CD4-positive, alpha-beta T cell (primary cell): ENCODE measurements at regions not wholly inside any gene's neighbourhood (a gene's known extent, or its start where the extent isn't known, plus 50 kb on each side); places are given as distances from the start of the nearest gene placed in this dataset.

ENCODE experiments used
- ATAC-seq: fragments of 200-7000 bp; cut with Tn5 transposase; one replicate; pipeline ENCODE4 v1.10.0; 2022; ENCODE audit warnings: mild to moderate bottlenecking; ENCODE audit not compliant: poor library complexity
- CTCF ChIA-PET: fragments of 350-600 bp; sonication (Branson Sonifier 250); formaldehyde crosslinking; loops from one replicate; lab custom pipeline; 2021; ENCODE audit warnings: antibody characterized with exemption, inconsistent platforms; lab: Charles Lee
- POLR2A ChIA-PET: fragments of 350-600 bp; sonication (Branson Sonifier 250); formaldehyde crosslinking; loops from one replicate; lab custom pipeline; 2021; ENCODE audit warnings: antibody characterized with exemption, inconsistent platforms; lab: Charles Lee
- DNase-seq, 14 experiments: peaks; one replicate each; pipeline ENCODE4 v3.0.0-alpha.2; 2013 to 2020; ENCODE audit warnings: mixed read lengths in 2 of 14
- H3K27ac ChIP-seq, 2 donors: one replicate each; pipeline versions ENCODE4 v1.5.1 to v1.7.0; 2013; ENCODE audit warnings: low read length in 2 of 2, low read depth in 1 of 2, mild to moderate bottlenecking in 1 of 2
- H3K27me3 ChIP-seq, 2 experiments: 1 replicate in 1 of 2; 2 replicates in 1 of 2; pipeline versions ENCODE4 v1.6.1 to v1.7.0; 2013; ENCODE audit warnings: low read length in 2 of 2, control low read depth in 1 of 2, mild to moderate bottlenecking in 1 of 2, moderate library complexity in 1 of 2; ENCODE audit not compliant: insufficient read depth in 2 of 2, control insufficient read depth in 1 of 2
- H3K36me3 ChIP-seq: one replicate; pipeline ENCODE4 v1.6.1; 2013; ENCODE audit warnings: low read length, control low read depth; ENCODE audit not compliant: insufficient read depth
- H3K4me1 ChIP-seq: one replicate; pipeline ENCODE4 v1.6.1; 2013; ENCODE audit warnings: low read length, control low read depth; ENCODE audit not compliant: insufficient read depth
- H3K4me3 ChIP-seq: one replicate; pipeline ENCODE4 v1.5.1; 2013; ENCODE audit warnings: mild to moderate bottlenecking, low read length, moderate library complexity
- H3K9me3 ChIP-seq, 2 experiments: 1 replicate in 1 of 2; 2 replicates in 1 of 2; pipeline versions ENCODE4 v1.6.1 to v1.7.0; 2013; ENCODE audit warnings: low read length in 2 of 2, mild to moderate bottlenecking in 2 of 2, control low read depth in 1 of 2, moderate library complexity in 1 of 2; ENCODE audit not compliant: control insufficient read depth in 1 of 2, insufficient read depth in 1 of 2
- H3K27ac Mint-ChIP-seq: one replicate; pipeline ENCODE4 v1.8.0; 2020; ENCODE audit warnings: mixed read lengths
- H3K27me3 Mint-ChIP-seq: one replicate; pipeline ENCODE4 v1.8.0; 2021; ENCODE audit warnings: mixed read lengths
- H3K36me3 Mint-ChIP-seq: one replicate; pipeline ENCODE4 v1.8.0; 2021; ENCODE audit warnings: low read depth, mixed read lengths
- H3K4me1 Mint-ChIP-seq: one replicate; pipeline ENCODE4 v1.8.0; 2021; ENCODE audit warnings: low read depth, mixed read lengths
- H3K4me3 Mint-ChIP-seq: one replicate; pipeline ENCODE4 v1.8.0; 2020; ENCODE audit warnings: mild to moderate bottlenecking, mixed read lengths
- H3K9me3 Mint-ChIP-seq: one replicate; pipeline ENCODE4 v1.8.0; 2020; ENCODE audit warnings: mixed read lengths
- CTCF ChIP-seq: fragments of 200-600 bp; IDR thresholded peaks from one replicate; pipeline ENCODE4 v1.8.0; 2022; ENCODE audit warnings: antibody characterized with exemption, mild to moderate bottlenecking
- intact Hi-C, 2 experiments: fragments of 100-400 bp; cut with DNase I in 1 of 2; cut with micrococcal nuclease in 1 of 2; formaldehyde crosslinking; loops; one replicate each; pipeline versions ENCODE4 v1.15.1 to v1.9.0; 2023 to 2025; cut with DNase I, micrococcal nuclease

GRCh38 chr5:129844764-129845163 is 59.5 kb upstream of the CHSY3 start:
- ATAC-seq (no peak), DNase-seq (no peak)
- H3K4me3 ChIP-seq, result no peak overlapping the region
- no peaks in the 10 kb centered on the region for H3K36me3 ChIP-seq
- no peaks in the 10 kb centered on the region for H3K27me3 ChIP-seq
- no peaks in the 10 kb centered on the region for H3K36me3 Mint-ChIP-seq
- no peak overlapping the region for H3K27ac Mint-ChIP-seq
- ChIA-PET POLR2A (no interaction called here), CTCF (no interaction called here)
- no peak overlapping the region for H3K27ac ChIP-seq
- no peaks in the 10 kb centered on the region for H3K9me3 ChIP-seq
- no peaks in the 10 kb centered on the region for H3K4me1 Mint-ChIP-seq
- peaks cover 15% of the 10 kb centered on the region for H3K27me3 Mint-ChIP-seq
- H3K4me3 Mint-ChIP-seq, result no peak overlapping the region
- H3K4me1 ChIP-seq, result no peaks in the 10 kb centered on the region
- no peaks in the 10 kb centered on the region for H3K9me3 Mint-ChIP-seq
- intact Hi-C loops, result no loop called here
- TF ChIP-seq CTCF, result no peak

GRCh38 chr5:129852747-129853352 is 51.4 kb upstream of the CHSY3 start:
- H3K27ac ChIP-seq, result no peak overlapping the region
- Mint-ChIP-seq H3K36me3 (no peaks in the 10 kb centered on the region), H3K9me3 (no peaks in the 10 kb centered on the region), H3K27me3 (peaks cover 31% of the 10 kb centered on the region), H3K27ac (no peak overlapping the region), H3K4me1 (no peaks in the 10 kb centered on the region), H3K4me3 (no peak overlapping the region)
- H3K4me1 ChIP-seq, result no peaks in the 10 kb centered on the region
- H3K9me3 ChIP-seq, result no peaks in the 10 kb centered on the region
- intact Hi-C loops, result loop anchor here (1.0 to 5.0 kb wide), 4 partner anchors 83 to 1641 kb away; no protein-coding TSS in a partner anchor
- no peaks in the 10 kb centered on the region for H3K36me3 ChIP-seq
- POLR2A ChIA-PET, result no interaction called here
- no peak overlapping the region for H3K4me3 ChIP-seq
- DNase-seq (peak; percentile 38 to 71 (median 54)), ATAC-seq (no peak)
- CTCF ChIA-PET, result interaction anchor here (0.9 kb wide), 1 partner anchor 947 kb away, joined by 4 read pairs; no protein-coding TSS in a partner anchor
- peak; percentile 98 for TF ChIP-seq CTCF
- H3K27me3 ChIP-seq, result no peaks in the 10 kb centered on the region

GRCh38 chr5:129853588-129853987 is 50.7 kb upstream of the CHSY3 start:
- no peak overlapping the region for H3K27ac ChIP-seq
- no peak overlapping the region for H3K4me3 Mint-ChIP-seq
- ATAC-seq (no peak), DNase-seq (no peak)
- H3K27ac Mint-ChIP-seq, result no peak overlapping the region
- no peaks in the 10 kb centered on the region for H3K9me3 ChIP-seq
- H3K4me1 Mint-ChIP-seq, result no peaks in the 10 kb centered on the region
- H3K4me1 ChIP-seq, result no peaks in the 10 kb centered on the region
- POLR2A ChIA-PET, result no interaction called here
- no peaks in the 10 kb centered on the region for H3K9me3 Mint-ChIP-seq
- no peaks in the 10 kb centered on the region for H3K36me3 Mint-ChIP-seq
- H3K27me3 ChIP-seq, result no peaks in the 10 kb centered on the region
- TF ChIP-seq CTCF, result no peak
- peaks cover 31% of the 10 kb centered on the region for H3K27me3 Mint-ChIP-seq
- intact Hi-C loops, result loop anchor here (2.0 to 5.0 kb wide), 3 partner anchors 949 to 1641 kb away; no protein-coding TSS in a partner anchor
- H3K36me3 ChIP-seq, result no peaks in the 10 kb centered on the region
- no peak overlapping the region for H3K4me3 ChIP-seq
- CTCF ChIA-PET, result no interaction called here
